K562 (cell line): ENCODE measurements at regions not wholly inside any gene's neighbourhood (a gene's known extent, or its start where the extent isn't known, plus 50 kb on each side); places are given as distances from the start of the nearest gene placed in this dataset.

ENCODE experiments used
- BHLHE40 ChIP-seq: IDR thresholded peaks from 2 replicates; pipeline ENCODE4 v1.6.1; 2011; ENCODE audit warnings: low read length, improper control_type of control experiment
- CCNT2 ChIP-seq: IDR thresholded peaks from 2 replicates; pipeline ENCODE4 v1.6.1; 2011; ENCODE audit warnings: borderline replicate concordance, low read depth, mild to moderate bottlenecking, moderate library complexity, mixed read lengths, low read length; ENCODE audit not compliant: insufficient read length; ENCODE audit errors: extremely low read depth
- CREB1 ChIP-seq, 2 experiments: sonication (generic) in 1 of 2; formaldehyde crosslinking in 1 of 2; IDR thresholded peaks; 2 replicates each; pipeline versions ENCODE4 v1.6.1 to v1.8.0; 2012 to 2022; ENCODE audit warnings: inconsistent platforms in 1 of 2, mild to moderate bottlenecking in 1 of 2, missing genetic modification reagents in 1 of 2, moderate library complexity in 1 of 2
- CSDE1 ChIP-seq, 2 experiments: fragments of 450-650 bp; IDR thresholded peaks; 2 replicates each; pipeline ENCODE4 v1.6.1; 2016; ENCODE audit warnings: mild to moderate bottlenecking in 1 of 2
- FOXM1 ChIP-seq, 2 experiments: fragments of 450-650 bp in 1 of 2; sonication (generic) in 1 of 2; formaldehyde crosslinking in 1 of 2; IDR thresholded peaks; 2 replicates each; pipeline versions ENCODE4 v1.6.1 to v1.9.0; 2017 to 2022; ENCODE audit warnings: low read depth in 2 of 2, mild to moderate bottlenecking in 2 of 2, missing genetic modification reagents in 1 of 2, moderate library complexity in 1 of 2
- HMG20A ChIP-seq: fragments of 450-650 bp; formaldehyde crosslinking; conservative IDR thresholded peaks from 2 replicates; pipeline ENCODE4 v1.4.0; 2020; ENCODE audit warnings: mild to moderate bottlenecking, mixed read lengths
- HNRNPK ChIP-seq: fragments of 200-400 bp; formaldehyde crosslinking; IDR thresholded peaks from one replicate; pipeline ENCODE4 v1.6.1; 2018; ENCODE audit warnings: mild to moderate bottlenecking, low read depth, low read length; ENCODE audit not compliant: poor library complexity, severe bottlenecking
- ILF3 ChIP-seq: fragments of 450-650 bp; IDR thresholded peaks from 2 replicates; pipeline ENCODE4 v1.6.1; 2018; ENCODE audit warnings: antibody characterized with exemption, mild to moderate bottlenecking, moderate library complexity, borderline replicate concordance
- MTA3 ChIP-seq: fragments of 450-650 bp; formaldehyde crosslinking; IDR thresholded peaks from 2 replicates; pipeline ENCODE4 v1.6.1; 2017; ENCODE audit warnings: mild to moderate bottlenecking, borderline replicate concordance
- SMAD3 ChIP-seq: fragments of 450-650 bp; formaldehyde crosslinking; conservative IDR thresholded peaks from 2 replicates; pipeline ENCODE4 v1.4.0; 2020; ENCODE audit warnings: mild to moderate bottlenecking
- SRSF9 ChIP-seq: fragments of 200-400 bp; formaldehyde crosslinking; IDR thresholded peaks from 2 replicates; pipeline ENCODE4 v1.6.1; 2017; ENCODE audit warnings: low read depth, low read length, borderline replicate concordance
- ZBTB8A ChIP-seq: fragments of 450-650 bp; IDR thresholded peaks from 2 replicates; pipeline ENCODE4 v1.6.1; 2018; ENCODE audit warnings: mild to moderate bottlenecking, moderate library complexity; ENCODE audit not compliant: partially characterized antibody
- ZHX1 ChIP-seq: fragments of 150-350 bp; conservative IDR thresholded peaks from 2 replicates; pipeline ENCODE4 v1.6.1; 2014; ENCODE audit warnings: low read length
- ZNF23 ChIP-seq: fragments of 250-450 bp; sonication (Bioruptor Pico); IDR thresholded peaks from 2 replicates; pipeline ENCODE4 v1.4.0; 2020; ENCODE audit warnings: mild to moderate bottlenecking
- ZNF408 ChIP-seq: fragments of 250-450 bp; sonication (Bioruptor Pico); IDR thresholded peaks from 2 replicates; pipeline ENCODE4 v1.4.0; 2020; ENCODE audit warnings: low read depth, mild to moderate bottlenecking, moderate library complexity
- ZNF507 ChIP-seq: conservative IDR thresholded peaks from 2 replicates; pipeline ENCODE4 v1.6.1; 2017; ENCODE audit warnings: missing genetic modification characterization, missing compliant biosample characterization
- TF ChIP-seq, protein P1 (sequence below): fragments of 250-450 bp; sonication (Bioruptor Pico); IDR thresholded peaks from 2 replicates; pipeline ENCODE4 v1.8.0; 2021; ENCODE audit warnings: moderate library complexity, mild to moderate bottlenecking, inconsistent platforms
- TF ChIP-seq, protein P2 (sequence below): IDR thresholded peaks from 2 replicates; pipeline ENCODE4 v1.6.1; 2014; ENCODE audit warnings: antibody characterized with exemption

DNA sequence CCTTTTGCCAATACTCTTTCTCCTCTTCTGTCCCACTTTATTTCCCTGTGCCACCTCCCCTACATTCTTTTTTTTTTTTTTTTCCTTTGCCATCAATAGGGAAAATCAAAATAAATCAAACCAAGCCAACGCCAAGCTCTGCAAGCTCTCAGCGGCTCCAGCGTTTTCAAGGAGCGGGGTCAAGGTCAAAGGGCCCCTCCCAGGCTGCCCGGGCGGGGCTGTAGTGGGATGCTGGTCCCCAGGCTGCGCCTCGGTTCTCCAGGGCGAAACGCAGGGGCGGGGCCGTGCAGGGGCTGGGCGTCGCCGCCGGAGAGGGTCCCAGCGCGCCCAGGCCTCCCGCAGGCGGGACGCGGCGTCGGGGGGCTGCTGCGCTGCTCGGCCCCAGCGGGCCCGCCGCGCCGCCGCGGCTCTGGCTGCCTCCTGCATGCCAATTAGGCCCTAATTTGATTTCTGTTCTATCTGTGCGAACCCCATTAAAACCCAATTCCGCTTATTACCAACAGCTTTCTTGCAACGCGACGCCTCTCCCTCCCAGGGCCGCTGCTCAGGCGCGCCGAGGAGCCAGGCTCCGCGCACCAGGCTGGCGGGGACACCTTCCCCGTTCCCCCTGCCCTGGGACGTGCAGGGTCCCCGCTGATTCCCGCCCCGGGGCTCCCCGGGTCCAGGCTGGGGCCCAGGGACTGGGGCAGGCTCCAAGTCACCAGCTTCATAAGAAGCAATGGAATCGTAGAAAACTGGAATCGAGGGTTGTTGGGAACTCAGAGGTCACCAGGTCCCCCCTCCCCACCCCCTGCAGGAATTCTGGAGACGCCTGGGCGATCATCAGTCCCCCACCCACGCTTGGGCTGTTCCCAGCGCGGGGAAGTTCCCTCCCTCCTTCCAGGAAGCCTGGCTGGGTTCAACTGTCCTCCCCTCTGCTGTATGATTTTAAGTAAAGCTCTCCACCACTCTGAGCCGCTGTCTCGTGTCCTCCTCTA lies 50.7 kb upstream of the MAP1LC3B2 start (continued):
- TF ChIP-seq, protein P1, sequence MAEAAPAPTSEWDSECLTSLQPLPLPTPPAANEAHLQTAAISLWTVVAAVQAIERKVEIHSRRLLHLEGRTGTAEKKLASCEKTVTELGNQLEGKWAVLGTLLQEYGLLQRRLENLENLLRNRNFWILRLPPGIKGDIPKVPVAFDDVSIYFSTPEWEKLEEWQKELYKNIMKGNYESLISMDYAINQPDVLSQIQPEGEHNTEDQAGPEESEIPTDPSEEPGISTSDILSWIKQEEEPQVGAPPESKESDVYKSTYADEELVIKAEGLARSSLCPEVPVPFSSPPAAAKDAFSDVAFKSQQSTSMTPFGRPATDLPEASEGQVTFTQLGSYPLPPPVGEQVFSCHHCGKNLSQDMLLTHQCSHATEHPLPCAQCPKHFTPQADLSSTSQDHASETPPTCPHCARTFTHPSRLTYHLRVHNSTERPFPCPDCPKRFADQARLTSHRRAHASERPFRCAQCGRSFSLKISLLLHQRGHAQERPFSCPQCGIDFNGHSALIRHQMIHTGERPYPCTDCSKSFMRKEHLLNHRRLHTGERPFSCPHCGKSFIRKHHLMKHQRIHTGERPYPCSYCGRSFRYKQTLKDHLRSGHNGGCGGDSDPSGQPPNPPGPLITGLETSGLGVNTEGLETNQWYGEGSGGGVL (CRISPR knock-in tag) = no peak
- no peak for TF ChIP-seq ILF3
- 0 out of 2 replicates have a peak, but pooled peaks have one; percentile 35 for TF ChIP-seq MTA3
- no peak for TF ChIP-seq FOXM1 (IDR thresholded peaks at IDR 0.05; ENCODE audit: low read depth)
- TF ChIP-seq FOXM1 (CRISPR knock-in tag; IDR thresholded peaks at IDR 0.05; ENCODE audit: low read depth) = no peak
- no peak for TF ChIP-seq ZNF408 (CRISPR knock-in tag)
- TF ChIP-seq HMG20A (CRISPR knock-in tag) = no peak
- TF ChIP-seq SMAD3 (CRISPR knock-in tag) = no peak
- TF ChIP-seq ZBTB8A = no peak
- no peak for TF ChIP-seq BHLHE40
- no peak for TF ChIP-seq CCNT2
- TF ChIP-seq SRSF9 = no peak
- TF ChIP-seq, protein P2, sequence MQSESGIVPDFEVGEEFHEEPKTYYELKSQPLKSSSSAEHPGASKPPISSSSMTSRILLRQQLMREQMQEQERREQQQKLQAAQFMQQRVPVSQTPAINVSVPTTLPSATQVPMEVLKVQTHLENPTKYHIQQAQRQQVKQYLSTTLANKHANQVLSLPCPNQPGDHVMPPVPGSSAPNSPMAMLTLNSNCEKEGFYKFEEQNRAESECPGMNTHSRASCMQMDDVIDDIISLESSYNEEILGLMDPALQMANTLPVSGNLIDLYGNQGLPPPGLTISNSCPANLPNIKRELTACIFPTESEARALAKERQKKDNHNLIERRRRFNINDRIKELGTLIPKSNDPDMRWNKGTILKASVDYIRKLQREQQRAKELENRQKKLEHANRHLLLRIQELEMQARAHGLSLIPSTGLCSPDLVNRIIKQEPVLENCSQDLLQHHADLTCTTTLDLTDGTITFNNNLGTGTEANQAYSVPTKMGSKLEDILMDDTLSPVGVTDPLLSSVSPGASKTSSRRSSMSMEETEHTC = no peak
- TF ChIP-seq CSDE1 (IDR thresholded peaks at IDR 0.05) = no peak
- no peak for TF ChIP-seq ZNF507 (tag)
- TF ChIP-seq HNRNPK = no peak
- TF ChIP-seq ZHX1 = no peak
- no peak for TF ChIP-seq ZNF23 (CRISPR knock-in tag)
- no peak for TF ChIP-seq CREB1 (IDR thresholded peaks at IDR 0.05)
- 0 out of 2 replicates have a peak, but pooled peaks have one; percentile 23 for TF ChIP-seq CREB1 (CRISPR knock-in tag; IDR thresholded peaks at IDR 0.05)
